GM21447 (cell line): ENCODE measurements at regions not wholly inside any gene's neighbourhood (a gene's known extent, or its start where the extent isn't known, plus 50 kb on each side); places are given as distances from the start of the nearest gene placed in this dataset.
"Not testable (repeated sequence)": the region's sequence is repeated elsewhere in the genome, so short reads cannot be mapped to it uniquely, and the experiment has no call there.

Experiments used
- ATAC-seq: cut with Tn5 transposase; IDR thresholded peaks from one replicate; pipeline ENCODE4 v1.9.1; 2021; ENCODE audit not compliant: unreplicated experiment

DNA sequence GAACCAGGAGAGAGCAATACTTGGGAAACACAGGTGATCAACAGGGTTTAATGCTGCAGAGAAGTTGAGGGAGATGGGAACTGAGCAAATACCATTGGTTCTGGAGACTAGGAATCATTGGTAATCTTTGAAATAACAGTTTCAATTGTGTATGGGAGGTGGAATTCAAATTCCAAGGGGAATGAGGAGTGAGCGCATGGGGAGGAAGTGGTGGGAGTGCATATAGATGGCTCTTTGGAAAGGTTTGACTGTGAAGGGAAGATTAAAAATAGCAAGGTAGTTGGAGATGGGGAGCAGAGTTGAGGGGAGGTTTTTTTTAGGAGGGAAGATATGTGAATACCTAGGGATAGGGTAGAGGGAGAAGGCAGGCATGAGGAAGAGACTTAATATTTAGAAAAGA, 51.1 kb upstream of the ROPN1 start:
- no peak for ATAC-seq

GRCh38 chr3:124044956-124045355, 53.0 kb upstream of the ROPN1 start:
- no peak for ATAC-seq

DNA sequence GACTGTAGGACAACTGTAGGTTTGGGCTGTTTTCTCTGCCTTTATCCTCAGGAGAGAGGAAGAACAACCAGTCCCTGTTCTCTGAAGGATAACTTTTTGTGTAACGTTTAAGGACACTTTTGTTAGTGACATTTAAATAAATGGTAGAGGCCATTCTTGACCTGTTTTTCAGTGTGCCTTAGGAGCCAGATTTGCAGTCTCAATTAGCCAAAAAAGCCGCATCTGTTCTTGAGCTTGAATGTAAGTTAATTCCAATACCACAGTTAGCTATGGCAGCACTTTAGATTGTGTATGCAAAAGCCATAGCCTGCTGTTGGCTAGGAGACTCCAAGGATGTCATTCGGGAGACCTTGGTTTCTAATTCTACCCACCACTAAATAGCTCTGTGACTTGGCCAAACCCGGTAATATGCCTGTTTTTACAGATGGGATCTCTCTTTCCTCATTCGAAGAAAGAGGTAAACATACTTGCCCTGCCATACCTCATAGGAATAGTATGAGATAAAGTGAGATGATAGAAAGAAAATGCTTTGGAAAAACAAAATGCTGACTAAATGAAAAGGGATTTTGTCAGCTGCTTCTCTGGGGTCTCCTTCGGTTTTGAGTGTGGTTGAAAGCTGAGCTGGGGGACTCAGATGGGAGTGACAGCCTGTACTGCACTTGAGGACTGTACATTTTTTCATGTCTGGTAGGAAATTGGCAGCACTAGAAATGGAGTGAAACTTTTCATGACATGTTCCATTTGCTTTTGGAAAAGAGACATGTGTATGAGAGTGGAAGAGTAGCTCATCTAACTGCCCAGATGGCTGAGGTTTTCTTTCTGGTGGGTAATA, 57.3 kb upstream of the ROPN1 start:
- ATAC-seq: no peak

DNA sequence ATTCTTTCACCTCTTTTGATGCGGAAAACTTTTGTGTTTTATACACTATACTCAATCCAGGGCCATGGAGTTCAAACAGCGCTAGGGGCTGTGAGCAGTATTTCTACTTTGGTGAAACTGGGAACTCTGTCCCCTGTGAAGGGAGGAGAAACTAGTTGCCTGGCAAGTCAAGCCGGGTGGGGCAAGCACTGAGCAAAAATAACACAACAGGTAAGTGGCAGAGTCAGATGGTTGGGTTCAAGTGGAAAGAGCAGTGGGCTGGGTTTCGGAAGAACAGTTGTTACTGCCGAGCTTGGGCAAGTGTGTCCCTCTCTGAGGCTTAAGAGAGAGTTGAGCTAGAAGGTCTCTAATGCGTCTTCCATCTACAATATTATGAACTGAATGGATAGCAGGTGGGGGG, 59.7 kb upstream of the ROPN1 start:
- no peak for ATAC-seq

- no peak for ATAC-seq
Observed at GRCh38 chr3:124053871-124054270, 61.9 kb upstream of the ROPN1 start.

DNA sequence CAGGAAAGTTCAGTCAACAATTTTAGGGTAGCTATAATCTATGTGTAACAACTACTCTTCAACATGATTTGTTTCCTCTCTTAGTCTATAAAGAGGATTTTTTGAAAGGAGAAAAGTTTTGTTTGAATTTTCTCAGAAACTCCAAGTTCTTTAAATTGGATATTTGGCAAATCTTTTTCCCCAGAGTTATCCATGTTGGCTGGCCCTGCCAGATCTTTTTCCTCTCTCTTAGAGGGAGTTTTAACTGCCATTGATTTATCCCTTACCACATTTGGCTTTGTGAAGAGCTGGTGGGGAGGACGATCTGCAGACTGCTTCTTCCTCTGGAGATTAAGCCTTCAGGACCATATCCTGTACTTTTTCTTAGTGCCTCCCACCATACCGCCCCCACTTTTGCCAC, 64.9 kb upstream of the ROPN1 start:
- ATAC-seq: no peak

DNA sequence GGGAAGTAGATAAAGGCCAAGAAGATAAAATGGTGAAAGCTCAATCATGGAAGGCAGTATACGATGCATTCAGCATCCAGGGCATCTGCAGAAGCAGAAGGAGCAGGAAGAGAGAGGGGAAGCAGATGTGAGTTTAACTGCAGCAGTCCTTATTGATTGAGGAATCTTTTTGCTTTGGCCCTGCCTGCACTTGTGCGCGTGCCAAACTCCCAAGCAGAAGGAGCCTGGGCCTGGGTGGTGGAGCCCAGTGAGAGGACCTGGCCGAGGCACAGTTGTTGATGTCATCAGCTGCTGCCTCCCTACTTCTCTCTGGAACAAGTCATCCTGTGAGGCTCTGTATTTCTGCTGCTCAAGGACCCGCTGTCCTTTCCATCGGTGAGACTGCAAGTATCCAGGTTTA, 65.5 kb upstream of the ROPN1 start:
- no peak for ATAC-seq

DNA sequence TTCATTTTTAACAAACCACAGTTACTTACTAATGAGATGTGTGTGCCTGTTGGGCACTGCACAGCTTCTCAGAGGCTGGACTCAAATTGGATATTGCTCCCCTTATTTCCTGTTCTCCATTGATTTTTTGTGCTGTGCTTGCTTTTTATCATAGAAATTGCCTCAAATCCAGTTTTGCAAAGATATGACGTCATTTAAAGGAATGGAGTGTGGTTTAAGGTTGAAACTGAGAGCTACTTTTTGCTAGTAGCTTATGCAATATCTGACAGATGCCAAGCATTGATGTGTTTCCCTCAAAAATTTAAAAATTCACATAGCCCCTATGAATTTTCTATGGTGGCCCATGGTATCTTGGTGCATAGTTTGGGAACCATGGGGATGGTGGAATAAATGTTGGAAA, 67.7 kb upstream of the ROPN1 start:
- no peak for ATAC-seq

GRCh38 chr3:124063197-124063909, 71.4 kb upstream of the ROPN1 start:
- ATAC-seq: no peak

GRCh38 chr3:124064050-124064449, 72.1 kb upstream of the ROPN1 start:
- no peak for ATAC-seq

GRCh38 chr3:124066543-124066942, 74.6 kb upstream of the ROPN1 start:
- ATAC-seq: not testable (repeated sequence)

GRCh38 chr3:124069706-124070105, 77.8 kb upstream of the ROPN1 start:
- not testable (repeated sequence) for ATAC-seq

DNA sequence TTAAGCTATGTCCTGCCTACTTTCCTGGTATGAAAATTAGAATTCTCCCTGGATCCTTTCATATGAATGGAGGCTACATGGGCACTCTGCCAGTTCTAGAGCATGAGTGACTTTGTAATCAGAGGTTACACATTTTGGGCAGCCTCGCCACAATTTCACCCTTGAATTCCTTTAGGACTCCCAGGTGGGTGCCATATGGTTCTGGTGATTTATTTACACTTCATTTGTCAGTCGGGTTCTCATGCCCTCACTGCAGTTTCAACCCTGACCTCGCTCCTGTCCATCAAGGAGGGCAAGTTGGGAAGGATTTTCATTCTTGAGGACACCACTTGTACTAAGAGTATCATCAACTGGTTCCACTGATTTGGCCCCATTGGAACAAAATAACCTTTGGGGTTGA, 83.2 kb upstream of the ROPN1 start:
- not testable (repeated sequence) for ATAC-seq

DNA sequence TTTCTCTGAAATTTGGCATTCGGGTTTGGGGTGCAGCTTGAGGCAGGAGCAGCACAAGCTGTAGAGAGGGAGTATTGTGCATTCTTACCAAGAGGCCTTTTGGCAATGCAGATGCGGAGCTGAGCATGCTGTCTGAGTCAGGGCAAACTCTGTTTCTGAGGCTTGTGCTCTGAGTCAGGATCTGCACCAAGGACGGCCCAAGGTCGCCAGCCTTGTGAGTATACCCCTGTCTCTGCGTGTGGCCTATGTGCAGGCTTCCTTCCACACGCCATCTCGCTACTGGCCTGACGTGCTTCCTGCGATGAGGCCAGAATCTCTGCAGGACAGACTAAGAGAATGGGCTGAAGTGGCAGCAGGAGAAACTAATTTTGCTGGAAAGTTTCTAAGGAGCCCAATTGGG, 83.8 kb upstream of the ROPN1 start:
- ATAC-seq: no peak

- no peak for ATAC-seq
Observed at GRCh38 chr3:124076235-124076634, 84.3 kb upstream of the ROPN1 start.

DNA sequence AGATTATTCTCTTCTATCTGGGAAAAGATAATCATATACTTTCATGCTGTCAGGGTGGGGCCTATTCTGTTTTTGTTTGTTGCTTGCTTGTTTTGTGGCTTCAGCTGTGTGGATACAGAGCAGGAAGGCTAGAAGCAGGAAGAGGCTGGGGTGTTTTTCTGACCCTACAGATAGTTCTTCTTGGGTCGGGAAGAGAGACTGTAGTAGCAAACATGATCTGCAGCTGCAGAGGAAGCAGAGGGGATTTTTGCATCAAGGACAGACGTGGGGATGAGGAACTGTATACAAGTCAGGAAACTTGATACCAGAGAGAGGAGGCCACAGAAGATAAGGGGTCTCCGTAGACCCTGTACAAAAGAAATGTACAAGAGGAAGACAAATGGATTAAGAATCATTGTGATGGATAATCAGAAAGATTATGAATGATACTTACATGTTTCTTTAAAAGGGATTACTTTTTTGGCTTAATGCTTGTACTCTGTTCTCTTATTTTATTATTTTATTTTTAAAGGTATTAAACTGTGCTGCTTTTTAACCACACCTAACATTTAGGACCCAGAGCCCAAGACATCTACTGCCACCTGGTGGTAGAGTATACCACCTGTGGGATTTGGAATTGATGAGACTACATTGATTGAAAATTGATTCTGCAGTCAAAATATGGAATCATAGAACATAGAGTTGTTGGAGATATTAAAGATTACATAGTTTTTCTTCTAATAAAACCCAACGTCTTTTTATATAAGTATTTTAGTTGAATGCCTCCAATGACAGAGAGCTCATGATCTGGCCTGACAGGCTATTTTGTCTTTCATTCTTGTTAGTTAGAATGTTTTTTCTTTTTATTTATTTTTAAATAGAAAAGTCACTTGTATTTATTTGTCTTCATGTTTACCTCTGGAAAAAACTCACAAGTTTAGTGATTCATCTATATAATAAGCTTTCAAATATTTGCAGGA, 87.3 kb upstream of the ROPN1 start:
- no peak for ATAC-seq

GRCh38 chr3:124079912-124080276, 88.0 kb upstream of the ROPN1 start:
- ATAC-seq: no peak

DNA sequence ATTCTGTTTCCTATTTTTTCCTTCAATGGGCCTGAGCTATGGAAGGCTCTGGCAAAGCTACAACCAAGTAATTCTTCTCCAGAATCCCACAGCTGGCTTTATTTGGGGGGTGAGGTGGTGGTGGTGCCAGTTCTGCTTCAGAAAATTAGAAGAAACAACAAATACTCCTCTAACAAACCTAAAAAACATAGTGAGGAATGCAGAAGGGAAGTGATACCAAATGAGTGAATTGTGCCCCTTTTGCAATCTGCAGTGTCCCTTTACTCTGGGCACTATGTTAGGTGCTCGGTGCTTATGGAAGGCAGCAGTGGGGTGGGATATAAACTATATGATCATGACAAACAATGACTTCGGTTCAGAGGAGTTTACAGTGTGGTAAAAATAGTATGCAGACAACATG, 90.4 kb upstream of the ROPN1 start:
- ATAC-seq: no peak

DNA sequence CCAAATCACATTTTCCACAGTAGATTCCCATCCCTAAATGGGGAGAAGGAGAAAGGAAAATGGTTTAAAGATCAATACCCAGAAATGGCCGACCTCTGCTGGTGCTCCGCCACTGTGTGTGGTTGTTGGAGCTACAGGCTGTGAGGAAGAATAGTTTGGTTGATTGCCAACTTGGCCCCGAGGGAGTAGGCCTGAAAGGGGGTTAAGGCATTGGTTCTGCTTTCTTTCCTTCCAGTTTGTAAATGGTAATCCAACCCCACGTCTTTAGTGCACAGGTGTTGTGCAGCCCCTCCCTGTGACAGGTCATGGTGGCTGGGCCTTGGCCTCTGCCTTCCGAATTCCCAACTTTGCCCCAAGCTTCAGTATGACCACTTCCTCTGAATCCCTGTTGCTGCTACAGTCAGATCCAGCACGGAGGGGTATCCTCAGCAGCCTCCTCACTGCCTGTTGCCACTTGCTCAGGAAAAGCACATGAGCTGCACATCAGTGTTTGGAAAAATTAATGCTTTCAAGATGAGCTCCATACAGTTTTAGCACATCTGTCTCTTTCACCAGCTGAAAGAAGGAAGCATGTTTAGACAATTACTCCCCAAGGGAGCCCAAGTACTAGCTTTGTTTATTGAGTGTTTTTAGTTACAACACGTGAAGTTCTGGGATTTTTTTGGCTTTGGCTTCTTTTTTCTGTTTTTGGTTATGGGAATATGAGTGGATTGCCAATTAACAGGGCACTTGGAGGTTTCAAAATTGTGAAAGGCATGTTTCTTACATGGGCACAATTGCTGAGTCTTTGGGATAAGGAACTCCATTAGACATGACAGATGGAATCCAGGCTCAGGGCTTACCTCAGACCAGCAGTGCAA, 92.3 kb upstream of the ROPN1 start:
- ATAC-seq: no peak

- no peak for ATAC-seq
Observed at GRCh38 chr3:124088801-124089200, 96.9 kb upstream of the ROPN1 start.

GRCh38 chr3:124089214-124089613, 97.3 kb upstream of the ROPN1 start:
- no peak for ATAC-seq
